MCF 10A (cell line): ENCODE measurements at regions not wholly inside any gene's neighbourhood (a gene's known extent, or its start where the extent isn't known, plus 50 kb on each side); places are given as distances from the start of the nearest gene placed in this dataset.

ENCODE experiments used
- BruUV-seq: library from RNA; stranded (reverse); fragments of 400-500 nt; replicated peaks from 2 replicates; lab custom pipeline; 2021; lab: Mats Ljungman, UMichigan
- CTCF ChIA-PET: fragments of 300-600 bp; sonication (Branson Sonifier 250); formaldehyde crosslinking; extraction: SDS; loops from one replicate; lab custom pipeline; 2021; ENCODE audit warnings: antibody characterized with exemption, inconsistent platforms; lab: Yijun Ruan, JAX
- POLR2A ChIA-PET: fragments of 300-600, 350-650 bp; sonication (Branson Sonifier 250); formaldehyde crosslinking; extraction: SDS; loops from one replicate; lab custom pipeline; 2020; ENCODE audit warnings: antibody characterized with exemption, inconsistent platforms; lab: Yijun Ruan, JAX
- DNase-seq: peaks from one replicate; pipeline ENCODE4 v3.0.0-alpha.2; 2018; ENCODE audit not compliant: unreplicated experiment
- H3K27ac Mint-ChIP-seq: one replicate; pipeline ENCODE4 v1.8.0; 2022; ENCODE audit warnings: mild to moderate bottlenecking, low read depth, mixed read lengths; ENCODE audit not compliant: unreplicated experiment
- H3K27me3 Mint-ChIP-seq: one replicate; pipeline ENCODE4 v1.8.0; 2022; ENCODE audit warnings: mixed read lengths; ENCODE audit not compliant: insufficient read depth, unreplicated experiment
- H3K36me3 Mint-ChIP-seq: one replicate; pipeline ENCODE4 v1.8.0; 2022; ENCODE audit warnings: mild to moderate bottlenecking, moderate library complexity, mixed read lengths; ENCODE audit not compliant: insufficient read depth, unreplicated experiment
- H3K4me1 Mint-ChIP-seq: one replicate; pipeline ENCODE4 v1.8.0; 2022; ENCODE audit warnings: mixed read lengths; ENCODE audit not compliant: insufficient read depth, unreplicated experiment
- H3K4me3 Mint-ChIP-seq: one replicate; pipeline ENCODE4 v1.8.0; 2022; ENCODE audit warnings: mild to moderate bottlenecking, moderate library complexity, mixed read lengths; ENCODE audit not compliant: unreplicated experiment
- H3K9me3 Mint-ChIP-seq: one replicate; pipeline ENCODE4 v1.8.0; 2022; ENCODE audit warnings: mixed read lengths; ENCODE audit not compliant: unreplicated experiment
- CTCF ChIP-seq: fragments of 200-600 bp; IDR thresholded peaks from one replicate; pipeline ENCODE4 v1.8.0; 2022; ENCODE audit warnings: antibody characterized with exemption, mild to moderate bottlenecking; ENCODE audit not compliant: unreplicated experiment
- intact Hi-C: fragments of 100-400 bp; cut with micrococcal nuclease; formaldehyde crosslinking; loops from 2 replicates; pipeline ENCODE4 v1.14.1; 2022

- H3K27me3 Mint-ChIP-seq = peaks cover 33% of the 10 kb centered on the region
- no TSS peak for BruUV-seq
These were observed 266.9 kb downstream of the TNS1 start for GRCh38 chr2:217735899-217736298.

GRCh38 chr2:217735034-217735433 is 267.8 kb downstream of the TNS1 start:
- H3K27me3 Mint-ChIP-seq = peaks cover 29% of the 10 kb centered on the region

More at GRCh38 chr2:217735899-217736298, 266.9 kb downstream of the TNS1 start:
- TF ChIP-seq CTCF = no peak
- no peak overlapping the region for H3K4me3 Mint-ChIP-seq
- no peak overlapping the region for H3K27ac Mint-ChIP-seq
- intact Hi-C loops = no loop called here
- POLR2A ChIA-PET = no interaction called here
- H3K9me3 Mint-ChIP-seq = no peaks in the 10 kb centered on the region
- H3K36me3 Mint-ChIP-seq = no peaks in the 10 kb centered on the region
- no peaks in the 10 kb centered on the region for H3K4me1 Mint-ChIP-seq
- CTCF ChIA-PET = interaction anchor here (0.6 to 0.9 kb wide), 2 partner anchors 23 to 299 kb away, joined by 3 to 6 read pairs; no protein-coding TSS in a partner anchor
- no peak for DNase-seq

GRCh38 chr2:217733461-217733860 is 269.3 kb downstream of the TNS1 start:
- Mint-ChIP-seq H3K4me3 (no peak overlapping the region), H3K27me3 (peaks cover 17% of the 10 kb centered on the region), H3K36me3 (no peaks in the 10 kb centered on the region), H3K9me3 (no peaks in the 10 kb centered on the region), H3K27ac (no peak overlapping the region), H3K4me1 (no peaks in the 10 kb centered on the region)
- no peak for DNase-seq
- no peak for TF ChIP-seq CTCF
- POLR2A ChIA-PET = no interaction called here
- intact Hi-C loops = no loop called here
- BruUV-seq = no TSS peak
- CTCF ChIA-PET = interaction anchor here (0.5 to 1.7 kb wide), 3 partner anchors 20 to 223 kb away, joined by 3 to 7 read pairs (median 3); no protein-coding TSS in a partner anchor

More at GRCh38 chr2:217735034-217735433, 267.8 kb downstream of the TNS1 start:
- Mint-ChIP-seq H3K9me3 (no peaks in the 10 kb centered on the region), H3K36me3 (no peaks in the 10 kb centered on the region), H3K4me3 (no peak overlapping the region), H3K4me1 (no peaks in the 10 kb centered on the region), H3K27ac (no peak overlapping the region)
- no peak for DNase-seq
- ChIA-PET POLR2A (no interaction called here), CTCF (interaction anchor here (0.9 kb wide), 1 partner anchor 22 kb away, joined by 6 read pairs; no protein-coding TSS in a partner anchor)
- no peak for TF ChIP-seq CTCF
- intact Hi-C loops = no loop called here
- BruUV-seq = no TSS peak

GRCh38 chr2:217732992-217733391 is 269.8 kb downstream of the TNS1 start:
- no peak overlapping the region for H3K4me3 Mint-ChIP-seq
- ChIA-PET POLR2A (no interaction called here), CTCF (interaction anchor here (0.8 to 1.7 kb wide), 3 partner anchors 20 to 58 kb away, joined by 3 to 7 read pairs (median 3); no protein-coding TSS in a partner anchor)
- no peak for TF ChIP-seq CTCF
- H3K36me3 Mint-ChIP-seq = no peaks in the 10 kb centered on the region
- intact Hi-C loops = no loop called here
- H3K9me3 Mint-ChIP-seq = no peaks in the 10 kb centered on the region
- no TSS peak for BruUV-seq
- no peak for DNase-seq
- H3K4me1 Mint-ChIP-seq = no peaks in the 10 kb centered on the region
- H3K27ac Mint-ChIP-seq = no peak overlapping the region
- H3K27me3 Mint-ChIP-seq = peaks cover 17% of the 10 kb centered on the region
